ENCODE measurements at regions not wholly inside any gene's neighbourhood (a gene's known extent, or its start where the extent isn't known, plus 50 kb on each side); places are given as distances from the start of the nearest gene placed in this dataset.
A peak's percentile ranks its signal among the peaks of the same experiment; 100 is the strongest.

DNA sequence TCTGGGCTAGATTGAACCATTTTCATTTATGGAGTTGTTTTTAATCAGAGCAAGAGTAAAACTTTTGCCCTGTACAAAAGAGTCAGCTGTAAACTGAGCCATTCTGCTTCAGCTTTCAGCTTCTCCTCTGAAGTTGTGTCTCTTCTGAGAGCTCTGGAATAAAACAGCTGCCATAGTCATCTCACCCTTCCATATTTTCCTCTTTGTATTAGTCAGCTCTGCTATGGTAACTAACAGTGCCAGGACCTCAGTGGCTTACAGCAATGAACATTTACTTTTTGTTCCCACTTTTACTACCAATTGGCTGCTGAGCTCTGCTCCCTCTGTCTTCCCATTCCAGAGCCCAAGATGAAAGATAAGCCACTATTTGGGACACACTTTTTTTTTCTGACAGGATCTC is 178.5 kb downstream of the DAD1 start:
- TF ChIP-seq HCFC1 (IDR thresholded peaks at IDR 0.05; ENCODE audit: low read length) (no peak), POLR2A (IDR thresholded peaks at IDR 0.05; ENCODE audit: low read depth, low read length) (no peak), MYC (IDR thresholded peaks at IDR 0.05; ENCODE audit: insufficient read depth, insufficient read length, insufficient replicate concordance, low read length, severe bottlenecking) (no peak), POU2F2 (IDR thresholded peaks at IDR 0.05; ENCODE audit: borderline replicate concordance, low read depth, low read length) (no peak), EED (IDR thresholded peaks at IDR 0.05; ENCODE audit: low read depth) (peak; percentile 33; the same call in 1 of the 2 replicates)
- TF ChIP-seq, protein P1, sequence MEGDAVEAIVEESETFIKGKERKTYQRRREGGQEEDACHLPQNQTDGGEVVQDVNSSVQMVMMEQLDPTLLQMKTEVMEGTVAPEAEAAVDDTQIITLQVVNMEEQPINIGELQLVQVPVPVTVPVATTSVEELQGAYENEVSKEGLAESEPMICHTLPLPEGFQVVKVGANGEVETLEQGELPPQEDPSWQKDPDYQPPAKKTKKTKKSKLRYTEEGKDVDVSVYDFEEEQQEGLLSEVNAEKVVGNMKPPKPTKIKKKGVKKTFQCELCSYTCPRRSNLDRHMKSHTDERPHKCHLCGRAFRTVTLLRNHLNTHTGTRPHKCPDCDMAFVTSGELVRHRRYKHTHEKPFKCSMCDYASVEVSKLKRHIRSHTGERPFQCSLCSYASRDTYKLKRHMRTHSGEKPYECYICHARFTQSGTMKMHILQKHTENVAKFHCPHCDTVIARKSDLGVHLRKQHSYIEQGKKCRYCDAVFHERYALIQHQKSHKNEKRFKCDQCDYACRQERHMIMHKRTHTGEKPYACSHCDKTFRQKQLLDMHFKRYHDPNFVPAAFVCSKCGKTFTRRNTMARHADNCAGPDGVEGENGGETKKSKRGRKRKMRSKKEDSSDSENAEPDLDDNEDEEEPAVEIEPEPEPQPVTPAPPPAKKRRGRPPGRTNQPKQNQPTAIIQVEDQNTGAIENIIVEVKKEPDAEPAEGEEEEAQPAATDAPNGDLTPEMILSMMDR (IDR thresholded peaks at IDR 0.05 in 2 of 3, conservative IDR thresholded peaks at IDR 0.05 in 1 of 3; ENCODE audit: control insufficient read depth in 2 of 3, extremely low read depth in 1 of 3, insufficient read depth in 1 of 3, low read depth in 3 of 3, low read length in 3 of 3) = no peak
- ATAC-seq = peak; percentile 59
- RAD21 ChIA-PET (ENCODE audit: unreplicated experiment) = interaction anchor here (0.8 to 1.4 kb wide), 2 partner anchors 55 to 61 kb away, joined by 3 to 4 read pairs; no protein-coding TSS in a partner anchor
- in situ Hi-C loops (cut with MboI) = no loop called here
- POLR2A ChIA-PET = interaction anchor here (1.1 kb wide), 1 partner anchor 8 kb away, joined by 3 read pairs; no protein-coding TSS in a partner anchor
- Histone ChIP-seq H3K4me1 (ENCODE audit: control insufficient read depth, insufficient read depth, low read length) (no peaks in the 10 kb centered on the region), H3K9ac (ENCODE audit: control insufficient read depth, insufficient read depth, low read length) (no peak overlapping the region), H2AFZ (ENCODE audit: control insufficient read depth, low read depth, low read length) (no peak overlapping the region; the same call in 1 of the 2 replicates), H3K27ac (ENCODE audit: control insufficient read depth, insufficient read depth) (no peak overlapping the region), H3K9me3 (replicated peaks; ENCODE audit: control insufficient read depth, insufficient read depth, low read length) (no peaks in the 10 kb centered on the region), H3K27me3 (replicated peaks in 1 of 2; ENCODE audit: control insufficient read depth in 2 of 2, insufficient read depth in 2 of 2, low read length in 1 of 2) (no peaks in the 10 kb centered on the region; a peak in 1 of 4 replicates), H3K4me2 (ENCODE audit: control insufficient read depth, insufficient read depth) (no peak overlapping the region), H4K20me1 (ENCODE audit: control insufficient read depth, insufficient read depth) (no peaks in the 10 kb centered on the region), H3K36me3 (ENCODE audit: control insufficient read depth in 2 of 2, insufficient read depth in 2 of 2, low read length in 1 of 2) (no peaks in the 10 kb centered on the region), H3K4me3 (no peak overlapping the region), H3K79me2 (ENCODE audit: control insufficient read depth, insufficient read depth, low read length) (no peaks in the 10 kb centered on the region)
- intact Hi-C loops (cut with micrococcal nuclease; ENCODE audit: unreplicated experiment) = no loop called here
- SMC1A ChIA-PET (ENCODE audit: uncharacterized antibody, unreplicated experiment) = interaction anchor here (0.8 to 1.8 kb wide), 6 partner anchors 11 to 61 kb away, joined by 3 to 6 read pairs (median 4); no protein-coding TSS in a partner anchor
- BruUV-seq (replicated peaks) = no TSS peak
- no peak for FAIRE-seq
- CTCF ChIA-PET = interaction anchor here (0.8 to 2.4 kb wide), 5 partner anchors 12 to 54 kb away, joined by 3 to 6 read pairs (median 3); no protein-coding TSS in a partner anchor
- no peak for DNase-seq (ENCODE audit: low read depth, low spot score)
